ENCODE measurements at regions not wholly inside any gene's neighbourhood (a gene's known extent, or its start where the extent isn't known, plus 50 kb on each side); places are given as distances from the start of the nearest gene placed in this dataset.

GRCh38 chr21:19684328-19684727 lies 1280.7 kb upstream of the TMPRSS15 start:
- TF ChIP-seq CTCF (IDR thresholded peaks at IDR 0.05 in 8 of 11, conservative IDR thresholded peaks at IDR 0.05 in 3 of 11) = no peak
- TF ChIP-seq POLR2AphosphoS5 (IDR thresholded peaks at IDR 0.05) = no peak
